ENCODE measurements at regions not wholly inside any gene's neighbourhood (a gene's known extent, or its start where the extent isn't known, plus 50 kb on each side); places are given as distances from the start of the nearest gene placed in this dataset.

DNA sequence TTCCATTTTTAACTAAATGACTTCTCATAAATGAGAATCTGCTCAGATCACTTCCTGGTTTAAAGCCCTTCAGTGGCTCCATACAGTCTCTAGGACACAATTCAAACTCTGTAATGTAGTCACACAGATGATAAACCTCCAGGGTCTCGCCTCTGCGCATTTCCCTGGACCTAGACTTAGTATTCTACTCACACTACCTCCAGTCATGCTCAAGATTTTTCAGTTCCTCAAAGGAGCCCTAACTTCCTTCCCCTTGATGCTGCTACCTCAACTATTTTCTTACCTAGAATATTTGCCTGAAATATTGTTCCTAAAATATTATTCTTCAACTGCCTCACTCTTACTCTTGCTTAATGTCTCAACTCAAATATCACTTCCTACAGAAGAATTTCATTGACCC is 86.7 kb upstream of the TPP2 start (continued):
- no peak for TF ChIP-seq PRDM4 (tag by site-specific recombination; IDR thresholded peaks at IDR 0.05)
- TF ChIP-seq ZNF426 (tag by site-specific recombination; IDR thresholded peaks at IDR 0.05): no peak
- TF ChIP-seq ZFP37 (tag by site-specific recombination; IDR thresholded peaks at IDR 0.05): no peak

- POLR2A ChIA-PET: no interaction called here
Observed at GRCh38 chr13:102508411-102508810, 88.4 kb upstream of the TPP2 start.

DNA sequence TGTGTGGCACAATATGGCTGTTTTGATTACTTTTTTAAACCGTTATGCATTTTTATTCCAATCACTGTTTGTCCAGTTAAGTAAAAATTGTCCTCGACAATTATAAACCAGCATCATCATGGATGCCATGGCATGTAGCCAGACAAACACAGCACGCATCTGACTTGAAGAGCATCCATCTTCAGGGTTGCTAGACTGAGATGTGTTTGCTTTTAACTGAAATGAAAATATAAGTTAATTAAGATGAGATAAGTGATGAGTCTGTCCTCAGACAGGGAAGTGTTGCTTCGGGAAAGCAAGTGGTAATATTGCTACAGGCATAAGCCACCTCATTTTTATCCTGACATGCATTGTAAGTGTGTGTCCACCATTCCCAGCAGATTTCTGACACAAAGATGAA is 92.8 kb upstream of the TPP2 start:
- no peak for TF ChIP-seq ZNF596 (tag by site-specific recombination; IDR thresholded peaks at IDR 0.05)
- no peak for TF ChIP-seq ZNF530 (tag by site-specific recombination; IDR thresholded peaks at IDR 0.05; ENCODE audit: low read depth)
- TF ChIP-seq BCL11A (tag by site-specific recombination; IDR thresholded peaks at IDR 0.05; ENCODE audit: low read depth): no peak
- no peak for TF ChIP-seq ZIC2 (tag by site-specific recombination; IDR thresholded peaks at IDR 0.05)
- no peak for TF ChIP-seq ZNF521 (tag by site-specific recombination; IDR thresholded peaks at IDR 0.05)
- TF ChIP-seq ZNF16 (tag by site-specific recombination; IDR thresholded peaks at IDR 0.05; ENCODE audit: low read depth): no peak
- no peak for TF ChIP-seq ZNF580 (tag by site-specific recombination; IDR thresholded peaks at IDR 0.05)
- TF ChIP-seq ZNF292 (tag by site-specific recombination; IDR thresholded peaks at IDR 0.05; ENCODE audit: borderline replicate concordance, low read depth): no peak
- Histone ChIP-seq H3K4me1 (ENCODE audit: control insufficient read depth, insufficient read depth, low read length) (no peaks in the 10 kb centered on the region), H3K4me3 (ENCODE audit: low read depth, low read length) (no peak overlapping the region), H3K9me3 (ENCODE audit: control insufficient read depth, insufficient read depth, low read depth, low read length) (no peaks in the 10 kb centered on the region), H3K36me3 (ENCODE audit: control insufficient read depth in 2 of 2, insufficient read depth in 1 of 2, low read length in 2 of 2) (no peaks in the 10 kb centered on the region), H3K27ac (ENCODE audit: extremely low read depth, low read depth, low read length) (no peak overlapping the region)
- CTCF ChIA-PET: no interaction called here
- POLR2A ChIA-PET: no interaction called here

More at GRCh38 chr13:102508411-102508810, 88.4 kb upstream of the TPP2 start:
- no peaks in the 10 kb centered on the region for H3K9me3 ChIP-seq (ENCODE audit: control insufficient read depth, insufficient read depth, low read depth, low read length)
- CTCF ChIA-PET: no interaction called here
- no peaks in the 10 kb centered on the region for H3K36me3 ChIP-seq (ENCODE audit: control insufficient read depth in 2 of 2, insufficient read depth in 1 of 2, low read length in 2 of 2)
- no peaks in the 10 kb centered on the region for H3K4me1 ChIP-seq (ENCODE audit: control insufficient read depth, insufficient read depth, low read length)
- H3K4me3 ChIP-seq (ENCODE audit: low read depth, low read length): no peak overlapping the region
- no peak overlapping the region for H3K27ac ChIP-seq (ENCODE audit: extremely low read depth, low read depth, low read length)
- TF ChIP-seq ZNF704 (tag by site-specific recombination; IDR thresholded peaks at IDR 0.05) (no peak), ZNF146 (tag by site-specific recombination; IDR thresholded peaks at IDR 0.05) (no peak), KLF10 (tag by site-specific recombination; IDR thresholded peaks at IDR 0.05) (no peak), REPIN1 (tag by site-specific recombination; IDR thresholded peaks at IDR 0.05; ENCODE audit: low read depth) (no peak), ZNF830 (tag by site-specific recombination; IDR thresholded peaks at IDR 0.05; ENCODE audit: low read depth) (no peak), ZNF785 (tag by site-specific recombination; IDR thresholded peaks at IDR 0.05) (no peak), ZNF266 (tag by site-specific recombination; IDR thresholded peaks at IDR 0.05; ENCODE audit: low read depth) (no peak), SCRT1 (tag by site-specific recombination; IDR thresholded peaks at IDR 0.05; ENCODE audit: borderline replicate concordance) (no peak), ZNF433 (tag by site-specific recombination; IDR thresholded peaks at IDR 0.05; ENCODE audit: low read depth) (no peak)

Data from HEK293 (cell line).